GM18870 (cell line): ENCODE measurements at regions not wholly inside any gene's neighbourhood (a gene's known extent, or its start where the extent isn't known, plus 50 kb on each side); places are given as distances from the start of the nearest gene placed in this dataset.

ENCODE experiments used
- ATAC-seq: cut with Tn5 transposase; IDR thresholded peaks from one replicate; pipeline ENCODE4 v1.9.1; 2021; ENCODE audit warnings: moderate library complexity; ENCODE audit not compliant: unreplicated experiment

DNA sequence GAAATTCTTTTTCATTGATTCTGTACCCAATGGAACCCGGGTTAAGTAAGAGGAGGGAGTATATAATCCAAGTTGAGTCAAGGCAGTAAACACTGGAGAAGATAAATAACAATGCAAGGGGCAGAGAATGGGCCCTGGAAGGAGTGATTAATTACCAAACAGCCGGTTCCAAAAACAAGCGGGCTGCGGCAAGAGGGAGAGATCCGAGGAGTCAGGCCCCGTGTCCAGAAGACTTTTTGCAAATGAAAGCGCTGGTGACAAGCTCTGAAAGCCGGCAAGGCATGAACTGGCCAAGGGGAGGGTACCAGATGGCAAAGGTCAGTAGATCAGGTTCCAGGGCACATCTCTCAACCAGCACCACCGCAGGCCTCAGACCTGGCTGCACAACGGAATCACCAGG is 294.9 kb downstream of the BCOR start:
- no peak for ATAC-seq

DNA sequence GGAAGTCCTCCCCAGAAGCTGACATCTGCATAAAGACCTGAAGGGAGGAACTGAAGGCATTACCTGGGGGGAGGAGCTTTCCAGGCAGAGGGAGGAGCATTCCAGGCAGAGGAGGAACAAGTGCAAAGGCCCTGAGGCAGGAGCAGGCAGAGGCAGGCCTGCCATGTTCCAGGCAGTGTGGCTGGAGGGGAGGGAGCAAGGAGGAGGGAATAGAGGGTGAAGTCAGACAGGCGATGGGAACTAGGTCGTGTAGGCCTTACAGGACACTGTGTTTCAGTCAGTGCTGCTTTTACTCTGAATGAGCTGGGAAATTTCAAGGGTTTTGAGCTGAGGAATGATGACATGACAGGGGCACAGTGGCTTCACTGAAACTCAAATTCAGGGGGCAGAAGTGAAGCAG is 292.7 kb downstream of the BCOR start:
- ATAC-seq: no peak

DNA sequence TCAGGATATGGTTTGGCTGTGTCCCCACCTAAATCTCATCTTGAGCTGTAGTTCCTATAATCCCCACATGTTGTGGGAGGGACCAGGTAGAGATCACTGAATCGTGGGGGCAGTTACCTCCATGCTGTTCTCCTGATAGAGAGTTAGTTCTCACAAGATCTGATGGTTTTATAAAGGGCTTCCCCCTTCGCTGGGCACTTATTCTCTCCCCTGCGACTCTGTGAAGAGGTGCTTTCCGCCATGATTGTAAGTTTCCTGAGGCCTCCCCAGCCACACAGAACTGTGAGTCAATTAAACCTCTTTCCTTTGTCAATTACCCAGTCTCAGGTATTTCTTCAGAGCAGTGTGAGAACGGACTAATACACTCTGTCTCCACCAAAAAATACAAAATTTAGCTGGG is 291.9 kb downstream of the BCOR start:
- no peak for ATAC-seq

DNA sequence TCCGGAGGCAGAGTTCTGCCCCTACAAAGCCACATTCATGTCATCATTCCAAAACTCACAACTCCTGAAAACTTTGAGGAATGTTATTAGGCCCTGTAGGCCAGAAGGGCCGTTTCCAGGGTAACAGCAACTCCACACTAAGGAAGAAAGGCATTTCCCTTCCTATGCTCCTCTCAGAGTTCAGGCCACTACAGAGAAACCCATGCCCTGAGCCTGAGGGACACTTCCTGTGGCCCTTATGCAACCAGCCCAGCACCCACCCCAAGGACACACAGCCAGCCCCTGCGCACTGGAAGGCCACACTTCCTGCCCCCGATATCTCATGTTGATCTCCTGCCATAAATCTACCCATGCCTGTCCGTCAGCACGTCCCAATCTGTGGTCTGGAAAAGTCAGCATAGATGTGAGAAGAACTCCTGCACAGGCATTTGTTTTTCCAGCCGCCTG is 289.3 kb downstream of the BCOR start:
- ATAC-seq: no peak

DNA sequence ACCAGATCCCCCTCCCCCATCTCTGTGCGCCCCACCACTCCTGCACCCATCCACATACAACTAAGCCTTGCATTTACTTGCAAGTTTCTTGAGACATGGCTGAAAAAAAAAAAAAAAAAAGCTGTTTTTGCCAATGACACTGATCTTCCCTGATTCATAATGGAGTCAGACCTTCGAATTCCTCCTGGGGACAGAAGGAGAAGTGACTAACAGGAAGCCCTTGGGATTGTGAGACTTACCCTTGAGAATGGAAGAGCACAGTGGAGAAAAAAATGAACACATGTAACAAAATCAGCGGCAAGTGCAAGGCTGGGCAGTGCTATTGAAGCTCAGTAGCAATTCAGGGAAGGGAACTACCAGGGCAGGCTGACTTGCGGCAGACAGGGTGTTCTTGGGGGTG is 288.4 kb downstream of the BCOR start:
- ATAC-seq: no peak

DNA sequence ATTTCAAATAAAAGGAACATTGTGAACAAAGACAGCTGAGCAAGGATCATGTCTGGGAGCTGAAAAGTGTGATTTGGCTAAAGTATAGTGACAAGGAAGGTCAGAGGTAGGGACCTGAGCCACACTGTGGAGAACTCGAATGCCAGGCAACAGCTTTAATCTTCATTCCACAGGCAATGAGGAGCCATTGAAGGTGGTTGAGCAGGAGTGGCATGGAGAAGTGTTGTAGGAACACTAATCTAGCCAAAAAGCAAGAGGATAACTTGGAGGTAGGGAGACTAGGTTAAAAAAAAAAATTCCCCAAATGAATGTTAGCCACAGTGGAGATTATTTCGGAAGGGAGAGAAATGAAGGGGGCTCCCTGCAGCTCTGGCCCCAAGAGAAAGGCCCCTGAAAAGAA is 286.9 kb downstream of the BCOR start:
- no peak for ATAC-seq

DNA sequence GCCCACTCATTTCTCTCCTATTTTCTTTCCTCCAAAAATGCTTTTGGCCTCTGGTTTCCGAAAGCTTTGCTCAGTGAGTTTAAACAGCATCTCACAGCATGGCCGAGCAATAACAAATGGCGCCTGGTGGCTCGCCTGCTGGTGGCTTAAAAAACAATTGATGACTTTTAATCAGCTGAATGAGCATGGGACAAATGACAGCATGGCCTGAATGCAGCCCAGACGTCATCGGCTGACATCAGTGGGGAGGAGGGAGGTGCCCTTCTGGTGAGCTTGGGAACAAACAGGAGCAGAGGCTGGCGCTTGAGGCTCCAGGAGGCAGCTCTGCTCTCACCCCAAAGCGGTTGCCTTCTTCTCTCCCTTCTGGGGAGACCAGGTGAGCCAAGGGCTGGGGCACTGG is 286.4 kb downstream of the BCOR start:
- ATAC-seq: no peak

DNA sequence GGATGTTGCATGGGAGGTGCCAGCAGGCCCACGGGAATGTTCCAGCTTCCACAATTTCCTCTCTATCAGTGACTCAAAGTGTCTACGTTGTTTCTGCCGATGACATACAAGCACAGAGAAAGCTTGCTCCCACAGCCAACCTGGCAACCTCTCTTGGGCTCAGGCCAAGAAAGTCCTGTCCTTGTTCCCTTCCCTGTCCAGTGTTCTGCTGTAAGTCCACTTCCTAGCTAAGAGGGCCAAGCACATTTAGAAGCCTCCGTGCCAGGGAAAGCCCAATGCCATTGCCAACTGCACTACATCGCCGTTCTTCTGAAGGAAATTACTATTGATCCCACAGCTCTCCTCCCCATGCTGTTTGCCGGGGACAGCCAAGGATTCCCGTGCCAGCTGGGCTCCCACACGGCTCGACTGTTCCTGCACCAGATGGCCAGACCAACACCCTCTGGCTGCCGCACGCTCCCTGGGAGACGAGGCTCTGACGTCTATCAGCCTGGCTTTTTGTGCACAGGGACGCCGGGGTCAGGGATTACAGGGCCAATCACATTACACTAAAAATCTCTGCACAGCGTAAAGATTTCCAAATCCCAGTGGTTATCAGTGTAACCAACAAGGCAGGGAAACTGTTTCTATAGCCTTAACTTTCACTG is 284.0 kb downstream of the BCOR start:
- ATAC-seq: no peak

DNA sequence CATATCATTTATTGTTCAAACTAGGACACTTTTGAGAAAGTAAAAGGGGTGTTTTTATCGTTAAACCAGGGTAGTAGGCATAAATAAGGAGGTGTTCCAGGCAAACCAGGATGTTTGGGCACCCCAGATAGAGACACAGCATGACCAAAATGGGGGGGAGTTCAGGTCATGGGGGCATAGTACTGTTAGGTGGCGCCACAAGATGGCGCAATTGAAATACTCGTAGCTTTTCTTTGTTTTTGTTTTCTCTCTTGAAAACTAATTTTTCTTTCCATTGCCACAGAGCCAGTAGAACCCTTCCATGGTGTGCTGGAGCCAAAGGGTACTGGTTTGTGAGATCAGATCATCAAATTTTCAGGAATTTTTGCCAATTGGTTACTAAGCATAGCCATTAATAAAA is 283.4 kb downstream of the BCOR start:
- ATAC-seq: no peak

DNA sequence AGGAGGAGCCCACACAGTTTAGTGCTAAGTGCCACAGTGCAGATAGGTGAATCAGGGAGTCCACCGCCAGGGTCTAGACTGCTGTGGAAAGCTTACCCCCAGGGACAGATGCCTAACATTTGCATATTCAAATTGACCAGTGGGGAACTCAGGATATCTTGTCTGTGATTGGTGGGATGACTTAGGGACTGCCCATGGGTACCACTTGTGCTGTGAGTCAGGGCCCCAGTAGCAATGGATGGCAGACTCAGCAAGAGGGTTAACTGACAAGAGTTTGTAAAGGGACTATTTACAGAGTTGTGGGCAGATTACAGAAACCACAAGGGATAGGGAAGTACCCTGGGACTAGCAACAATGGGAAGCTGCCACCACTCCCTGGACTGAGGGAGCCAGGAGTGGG is 282.1 kb downstream of the BCOR start:
- ATAC-seq: peak; percentile 46

DNA sequence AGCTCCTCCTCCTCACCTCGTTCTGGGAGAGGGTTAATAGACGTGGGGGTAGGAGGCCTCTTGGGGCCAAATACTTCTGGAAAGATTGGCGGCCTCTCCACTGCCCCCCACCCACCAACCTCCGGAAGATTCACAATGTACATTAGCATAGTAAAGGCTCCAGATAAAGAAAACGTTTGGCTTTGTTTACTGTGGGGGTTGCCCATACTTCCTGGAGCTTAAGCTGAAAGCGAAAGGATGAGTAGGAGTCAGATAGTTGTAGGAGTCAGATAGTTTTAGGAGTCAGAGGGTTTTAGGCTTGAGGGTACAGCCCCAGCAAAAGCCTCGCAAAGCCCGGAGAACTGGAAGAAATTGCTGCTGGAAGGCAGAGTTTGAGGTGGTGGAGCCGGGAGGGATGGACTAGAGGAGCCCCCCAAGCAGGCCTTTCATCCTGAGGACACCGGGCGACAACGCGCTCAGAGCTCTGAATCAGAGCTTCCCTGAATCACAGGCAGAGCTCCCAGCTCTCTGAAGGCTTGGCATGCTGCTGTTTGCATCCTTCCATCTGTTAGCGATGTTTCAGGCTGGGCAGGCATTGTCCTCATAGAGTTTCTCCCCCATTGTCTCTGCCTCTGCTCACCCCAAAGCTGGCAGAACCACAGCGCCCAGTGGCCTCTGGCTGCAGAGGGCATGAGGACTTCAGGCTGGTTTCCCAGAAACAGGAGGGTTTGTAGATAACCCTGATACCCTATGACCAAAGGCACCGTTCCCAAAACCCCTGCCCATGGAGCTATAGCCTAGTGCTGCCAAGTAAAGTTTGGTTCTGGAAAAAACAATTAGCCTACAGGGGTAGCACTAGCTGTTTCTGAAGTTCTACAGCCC is 280.7 kb downstream of the BCOR start:
- ATAC-seq: no peak

DNA sequence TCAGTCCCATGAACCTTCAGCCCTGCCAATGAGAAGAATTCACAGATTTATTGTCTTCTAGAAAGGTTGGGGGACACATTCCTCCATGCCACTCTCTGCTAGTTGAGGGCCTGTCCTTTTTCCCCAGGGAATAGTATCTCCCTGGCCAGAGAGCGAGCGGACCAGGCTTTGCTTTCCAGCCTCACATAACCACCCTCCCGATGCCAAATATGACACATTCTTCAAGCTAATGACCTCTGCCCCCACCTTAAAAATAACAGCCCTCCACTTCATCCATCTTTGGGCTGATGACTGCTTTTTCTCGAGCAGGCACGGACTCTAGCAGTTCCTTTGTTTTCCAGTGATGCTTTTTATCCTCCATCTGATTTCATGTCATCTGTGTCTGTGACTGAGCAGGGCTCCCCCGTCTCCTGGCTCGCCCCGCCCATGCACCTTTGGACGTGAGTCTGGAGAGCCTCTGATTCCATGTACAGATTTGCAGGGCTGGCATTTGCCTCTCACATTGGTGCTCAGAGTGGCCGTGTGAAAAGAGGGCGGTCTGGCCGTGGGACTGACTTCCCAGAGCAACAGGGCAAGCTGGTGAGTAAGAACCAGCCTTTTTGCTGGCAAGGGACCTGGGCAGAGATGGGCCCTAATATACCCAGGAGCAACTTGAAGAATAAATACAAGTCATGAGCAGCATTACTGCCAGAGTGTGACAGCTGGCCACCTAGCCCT is 279.8 kb downstream of the BCOR start:
- no peak for ATAC-seq

DNA sequence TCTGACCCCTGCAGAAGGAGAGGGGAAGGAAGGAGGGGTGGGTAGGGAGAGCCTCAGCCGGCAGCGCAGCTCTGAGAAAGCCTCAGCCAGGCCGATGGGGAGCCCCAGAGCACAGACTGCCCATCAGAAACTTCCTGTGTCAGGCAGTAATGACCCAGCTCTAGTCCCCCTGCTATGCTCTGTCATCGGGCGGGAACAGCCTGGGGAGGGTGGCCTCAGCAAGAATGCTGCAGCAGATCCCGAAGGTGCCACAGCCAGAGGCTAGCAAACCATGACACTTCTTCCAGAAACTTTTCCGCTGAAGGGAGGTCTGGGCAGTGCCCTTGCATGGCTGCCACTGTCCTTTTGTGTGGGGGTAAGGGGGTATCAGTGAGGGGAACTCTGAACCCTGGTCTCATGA is 279.0 kb downstream of the BCOR start:
- ATAC-seq: no peak

DNA sequence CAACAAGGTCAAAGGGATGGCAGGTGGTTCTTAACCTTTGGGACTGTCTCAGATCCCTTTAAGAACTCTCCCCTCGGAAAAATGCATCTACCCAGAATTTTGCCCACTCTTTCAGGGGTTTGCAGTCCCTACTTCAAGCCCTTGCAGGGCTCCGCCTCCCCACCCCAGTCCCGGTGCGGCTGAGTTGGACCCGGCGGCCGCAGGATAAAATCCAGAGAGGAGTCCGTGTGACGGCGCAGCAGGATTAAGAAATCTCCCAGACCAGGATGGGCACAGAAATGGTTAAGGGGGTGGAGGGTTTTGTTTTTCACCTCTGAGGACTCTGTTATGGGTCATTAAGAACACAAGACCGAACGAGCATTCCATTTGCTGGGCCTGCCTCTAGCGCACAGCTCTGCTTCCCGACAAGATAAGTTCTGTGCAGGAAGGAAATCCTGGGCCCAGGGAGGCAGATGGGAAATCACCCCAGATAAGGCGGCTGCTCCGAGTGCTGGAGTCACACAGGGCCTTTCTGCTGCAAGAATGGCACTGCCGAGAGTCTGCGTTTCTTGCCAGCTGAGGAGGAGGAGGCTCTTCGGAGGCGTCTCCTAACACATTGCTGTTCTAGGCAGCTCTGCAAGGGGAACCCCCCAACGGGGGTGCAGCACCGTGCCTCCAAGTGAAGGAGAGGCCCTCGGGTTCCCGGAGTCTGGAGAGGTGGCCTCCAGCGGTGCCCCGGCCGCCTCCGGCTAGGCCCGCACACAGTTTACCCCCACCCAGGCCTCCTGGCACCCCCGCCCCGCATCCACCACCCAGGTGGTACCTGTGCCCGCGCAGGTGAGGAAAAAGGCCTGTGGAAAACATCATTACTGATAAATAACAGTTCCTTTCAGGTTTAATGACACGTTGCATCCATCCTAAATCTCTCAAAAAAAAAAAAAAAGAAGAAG is 277.6 kb downstream of the BCOR start:
- no peak for ATAC-seq

DNA sequence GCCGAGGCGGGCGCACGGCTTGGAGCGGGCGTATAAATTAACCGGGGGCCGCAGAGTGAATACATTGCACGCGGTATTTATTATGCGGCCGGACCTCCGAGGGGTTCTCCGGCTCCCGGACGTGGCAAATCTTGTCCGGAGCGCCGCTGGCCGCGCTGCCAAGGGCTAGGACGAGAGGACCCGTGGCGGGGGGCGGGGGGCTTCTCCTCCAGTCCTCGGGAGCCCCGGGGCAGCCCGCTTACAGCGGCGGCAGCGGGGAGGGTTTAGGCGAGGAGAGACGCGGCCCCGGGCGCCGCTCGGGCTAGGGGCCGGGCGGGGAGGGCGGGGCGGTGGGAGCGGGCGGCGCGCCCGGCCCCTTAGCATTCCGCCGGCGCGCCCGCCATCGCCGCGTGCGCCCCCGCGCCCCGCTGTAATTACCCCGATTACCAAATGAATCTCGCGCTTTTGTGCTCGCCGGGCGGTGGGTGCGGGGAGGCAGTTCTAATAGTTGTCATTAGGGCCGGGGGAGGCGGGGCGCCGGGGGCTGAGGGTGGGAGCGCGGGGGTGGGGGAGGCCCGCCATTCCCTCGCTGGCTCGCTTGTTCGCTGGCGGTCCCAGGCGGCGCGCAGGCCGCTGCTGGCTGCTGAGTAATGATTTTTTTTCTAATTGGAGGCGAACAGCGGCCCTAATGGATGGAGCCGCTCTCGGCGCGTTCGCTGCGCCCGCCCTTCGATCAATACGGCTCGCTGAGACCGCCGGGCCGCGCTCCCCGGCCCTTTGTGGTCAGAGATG is 276.6 kb downstream of the BCOR start:
- ATAC-seq: no peak

DNA sequence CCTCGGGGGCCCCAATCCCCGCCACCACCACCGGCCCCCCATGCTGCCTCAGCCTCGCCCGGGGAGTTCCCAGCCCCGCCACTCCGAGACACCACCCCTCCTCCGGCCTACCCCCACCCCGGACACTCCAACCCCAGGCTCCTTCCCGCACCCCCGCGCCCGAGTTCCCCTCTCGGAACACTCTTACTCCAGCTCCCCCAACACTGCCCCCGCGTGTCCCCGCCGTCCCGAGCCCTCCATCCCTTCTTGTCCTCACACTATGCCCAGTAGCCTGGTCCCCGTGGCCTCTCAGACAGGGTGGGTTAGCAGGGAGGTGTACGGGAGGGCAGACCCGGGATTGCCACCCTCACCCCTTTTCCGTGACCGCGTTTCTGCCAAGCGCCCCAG is 276.1 kb downstream of the BCOR start:
- no peak for ATAC-seq

DNA sequence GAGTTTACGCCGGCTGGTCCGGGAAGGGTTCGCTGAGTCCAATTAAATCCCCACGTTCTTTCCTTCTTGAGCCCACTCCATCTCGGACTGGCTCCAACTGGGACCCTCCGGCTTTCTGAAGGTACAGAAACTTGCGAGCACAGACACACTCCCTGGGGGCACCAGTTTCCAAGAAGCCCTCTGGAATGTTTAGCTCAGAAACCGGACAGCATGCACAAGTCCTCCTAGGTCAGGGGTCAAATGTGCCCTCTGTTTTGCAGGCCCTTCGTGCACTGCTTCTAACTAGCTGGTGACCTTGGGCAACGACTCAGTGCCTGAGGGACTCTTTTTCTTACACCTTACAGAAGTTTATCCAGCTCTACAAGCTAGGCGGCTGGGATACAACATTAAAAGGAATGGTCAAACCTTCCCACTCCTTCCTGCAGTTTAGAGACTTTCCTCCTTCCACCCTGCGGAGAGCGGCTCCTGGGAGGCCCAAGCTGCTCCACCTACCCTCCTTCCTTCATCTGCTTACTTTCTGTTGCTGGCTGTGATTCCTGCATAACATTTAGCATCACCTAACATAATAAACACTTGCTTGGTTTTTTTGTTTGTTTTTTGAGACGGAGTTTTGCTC is 275.5 kb downstream of the BCOR start:
- ATAC-seq: no peak

DNA sequence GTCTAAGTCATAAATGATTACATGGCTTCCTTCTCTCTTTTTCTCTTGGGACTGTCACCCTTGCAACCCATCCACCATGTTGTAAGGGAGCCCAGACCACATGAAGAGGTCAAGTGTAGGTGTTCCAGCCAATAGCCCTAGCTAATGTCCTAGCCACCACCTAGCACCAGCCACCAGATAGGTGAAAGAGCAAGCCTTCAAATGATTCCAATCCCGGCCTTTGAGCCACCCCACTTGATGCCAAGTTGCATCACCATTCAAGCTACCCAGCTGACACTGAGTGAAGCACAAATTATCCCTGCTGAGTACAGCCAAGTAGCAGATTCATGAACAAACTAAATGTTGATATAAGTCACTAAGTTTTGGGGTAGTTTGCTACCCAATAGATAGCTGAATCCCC is 274.3 kb downstream of the BCOR start:
- ATAC-seq: no peak

DNA sequence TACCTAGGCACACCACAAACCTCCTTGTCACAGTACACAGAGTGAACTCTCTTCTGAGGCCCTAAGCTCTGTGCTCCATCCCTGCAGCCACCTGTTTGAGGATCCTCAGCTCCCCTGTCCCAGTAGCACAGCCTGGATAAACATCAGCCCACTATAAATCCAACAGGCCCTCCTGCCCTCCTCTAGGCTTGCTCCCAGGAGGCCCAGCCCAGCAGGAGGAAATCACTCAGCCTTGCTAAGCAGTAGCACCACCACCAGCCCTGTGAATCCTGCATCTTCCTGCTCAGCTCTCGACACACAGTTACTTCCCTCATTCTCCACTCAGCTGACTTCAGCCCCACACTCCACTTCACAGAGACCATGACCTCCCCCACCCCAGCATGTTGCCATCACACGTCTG is 273.9 kb downstream of the BCOR start:
- ATAC-seq: no peak
